ENCODE measurements at regions not wholly inside any gene's neighbourhood (a gene's known extent, or its start where the extent isn't known, plus 50 kb on each side); places are given as distances from the start of the nearest gene placed in this dataset.

GRCh38 chr2:38190542-38191218 is 114.7 kb upstream of the CYP1B1 start:
- TF ChIP-seq, protein P1, sequence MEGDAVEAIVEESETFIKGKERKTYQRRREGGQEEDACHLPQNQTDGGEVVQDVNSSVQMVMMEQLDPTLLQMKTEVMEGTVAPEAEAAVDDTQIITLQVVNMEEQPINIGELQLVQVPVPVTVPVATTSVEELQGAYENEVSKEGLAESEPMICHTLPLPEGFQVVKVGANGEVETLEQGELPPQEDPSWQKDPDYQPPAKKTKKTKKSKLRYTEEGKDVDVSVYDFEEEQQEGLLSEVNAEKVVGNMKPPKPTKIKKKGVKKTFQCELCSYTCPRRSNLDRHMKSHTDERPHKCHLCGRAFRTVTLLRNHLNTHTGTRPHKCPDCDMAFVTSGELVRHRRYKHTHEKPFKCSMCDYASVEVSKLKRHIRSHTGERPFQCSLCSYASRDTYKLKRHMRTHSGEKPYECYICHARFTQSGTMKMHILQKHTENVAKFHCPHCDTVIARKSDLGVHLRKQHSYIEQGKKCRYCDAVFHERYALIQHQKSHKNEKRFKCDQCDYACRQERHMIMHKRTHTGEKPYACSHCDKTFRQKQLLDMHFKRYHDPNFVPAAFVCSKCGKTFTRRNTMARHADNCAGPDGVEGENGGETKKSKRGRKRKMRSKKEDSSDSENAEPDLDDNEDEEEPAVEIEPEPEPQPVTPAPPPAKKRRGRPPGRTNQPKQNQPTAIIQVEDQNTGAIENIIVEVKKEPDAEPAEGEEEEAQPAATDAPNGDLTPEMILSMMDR (IDR thresholded peaks at IDR 0.05; ENCODE audit: low read depth, low read length) = no peak
- peak; percentile 83 for DNase-seq (ENCODE audit: low read depth, low spot score)
- no peak overlapping the region for H3K4me3 ChIP-seq (ENCODE audit: low read depth, low read length)
- in situ Hi-C loops (cut with HindIII; ENCODE audit: low sequenced_read_pairs) = no loop called here

DNA sequence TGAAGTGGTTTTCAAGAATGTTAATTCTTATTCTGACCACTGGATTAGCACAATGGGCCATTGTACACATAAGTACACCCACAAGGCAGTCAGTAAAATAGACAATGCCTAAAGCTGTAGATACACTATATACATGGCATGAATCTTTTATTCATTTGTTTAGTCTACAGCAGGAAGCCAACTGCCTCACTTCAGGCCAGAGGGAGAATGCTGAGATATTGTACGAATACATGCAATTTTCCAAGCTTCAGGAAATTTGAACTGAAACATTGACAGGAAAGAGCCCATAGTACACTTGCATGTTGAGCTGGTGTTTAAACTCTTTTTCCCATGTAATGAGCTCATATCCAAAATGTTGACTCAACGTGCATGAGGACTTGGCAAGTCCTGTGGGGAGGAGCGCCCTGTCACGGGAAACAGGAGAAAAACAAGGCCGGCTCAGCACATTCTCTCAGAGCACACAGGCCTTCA is 111.6 kb upstream of the CYP1B1 start:
- TF ChIP-seq, protein P1 (IDR thresholded peaks at IDR 0.05; ENCODE audit: low read depth, low read length) = no peak
- in situ Hi-C loops (cut with HindIII; ENCODE audit: low sequenced_read_pairs) = no loop called here
- no peak overlapping the region for H3K4me3 ChIP-seq (ENCODE audit: low read depth, low read length)
- DNase-seq (ENCODE audit: low read depth, low spot score) = peak; percentile 88

- no peak overlapping the region for H3K4me3 ChIP-seq (ENCODE audit: low read depth, low read length)
- TF ChIP-seq, protein P1 (IDR thresholded peaks at IDR 0.05; ENCODE audit: low read depth, low read length) = no peak
- in situ Hi-C loops (cut with HindIII; ENCODE audit: low sequenced_read_pairs) = no loop called here
- DNase-seq (ENCODE audit: low read depth, low spot score) = peak; percentile 37
Measured at GRCh38 chr2:38185012-38185491, 109.1 kb upstream of the CYP1B1 start.

- peak; percentile 63 for DNase-seq (ENCODE audit: low read depth, low spot score)
- in situ Hi-C loops (cut with HindIII; ENCODE audit: low sequenced_read_pairs) = no loop called here
- H3K4me3 ChIP-seq (ENCODE audit: low read depth, low read length) = no peak overlapping the region
- TF ChIP-seq, protein P1 (IDR thresholded peaks at IDR 0.05; ENCODE audit: low read depth, low read length) = no peak
Measured at GRCh38 chr2:38182492-38183003, 106.6 kb upstream of the CYP1B1 start.

DNA sequence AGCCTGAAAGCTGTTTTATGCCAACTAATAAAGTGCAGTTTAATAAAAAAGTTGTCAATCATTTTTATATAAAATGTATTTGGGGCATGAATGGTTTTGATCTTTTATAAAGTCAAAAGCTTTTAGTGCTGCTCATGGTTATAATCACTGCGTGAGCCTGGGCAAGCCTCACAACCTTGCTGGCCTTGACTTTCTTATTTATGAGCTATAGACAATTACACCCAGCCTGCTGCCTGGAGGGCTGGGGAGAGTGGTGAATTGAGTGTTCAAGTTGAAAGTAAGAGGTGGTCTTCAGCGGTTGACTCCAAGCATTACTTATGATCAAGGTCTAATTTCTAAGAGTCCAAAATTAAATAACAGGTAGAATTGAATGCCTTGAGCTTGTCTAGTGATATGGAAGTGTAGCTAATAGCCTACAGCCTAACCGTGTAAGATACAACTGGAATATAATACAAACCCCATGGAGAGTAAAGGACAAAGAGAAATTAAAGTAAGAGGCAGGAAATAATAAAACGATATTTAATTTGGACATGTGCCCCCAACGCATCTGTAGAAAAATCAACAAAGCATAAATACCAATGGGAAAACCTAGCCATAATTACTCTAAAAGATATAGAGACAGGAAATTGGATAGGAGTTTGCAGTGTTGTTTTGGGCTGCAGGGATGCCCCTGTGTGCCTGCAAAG is 106.0 kb upstream of the CYP1B1 start:
- TF ChIP-seq, protein P1 (IDR thresholded peaks at IDR 0.05; ENCODE audit: low read depth, low read length) = no peak
- DNase-seq (ENCODE audit: low read depth, low spot score) = no peak
- no peak overlapping the region for H3K4me3 ChIP-seq (ENCODE audit: low read depth, low read length)
- in situ Hi-C loops (cut with HindIII; ENCODE audit: low sequenced_read_pairs) = no loop called here

DNA sequence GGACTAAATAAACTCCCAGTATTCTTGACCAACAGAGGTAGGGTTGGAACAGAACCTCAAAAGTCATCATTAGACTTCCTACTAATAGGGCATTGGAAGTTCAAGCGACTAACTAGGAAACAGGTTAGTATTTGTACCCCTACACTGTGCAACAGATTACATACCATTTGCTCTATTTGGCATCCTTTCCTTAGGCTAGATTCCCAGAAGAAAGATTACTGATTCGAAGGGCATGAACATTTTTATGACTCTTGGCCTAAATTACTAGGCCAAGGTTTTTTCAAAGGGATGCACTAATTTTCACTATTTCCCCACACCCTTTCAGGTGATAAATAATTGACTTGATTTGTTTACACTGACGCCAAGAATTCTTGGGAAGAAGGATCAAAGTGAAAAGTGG is 104.8 kb upstream of the CYP1B1 start:
- in situ Hi-C loops (cut with HindIII; ENCODE audit: low sequenced_read_pairs) = no loop called here
- TF ChIP-seq, protein P1 (IDR thresholded peaks at IDR 0.05; ENCODE audit: low read depth, low read length) = no peak
- H3K4me3 ChIP-seq (ENCODE audit: low read depth, low read length) = no peak overlapping the region
- DNase-seq (ENCODE audit: low read depth, low spot score) = no peak
